ENCODE measurements at regions not wholly inside any gene's neighbourhood (a gene's known extent, or its start where the extent isn't known, plus 50 kb on each side); places are given as distances from the start of the nearest gene placed in this dataset.

DNA sequence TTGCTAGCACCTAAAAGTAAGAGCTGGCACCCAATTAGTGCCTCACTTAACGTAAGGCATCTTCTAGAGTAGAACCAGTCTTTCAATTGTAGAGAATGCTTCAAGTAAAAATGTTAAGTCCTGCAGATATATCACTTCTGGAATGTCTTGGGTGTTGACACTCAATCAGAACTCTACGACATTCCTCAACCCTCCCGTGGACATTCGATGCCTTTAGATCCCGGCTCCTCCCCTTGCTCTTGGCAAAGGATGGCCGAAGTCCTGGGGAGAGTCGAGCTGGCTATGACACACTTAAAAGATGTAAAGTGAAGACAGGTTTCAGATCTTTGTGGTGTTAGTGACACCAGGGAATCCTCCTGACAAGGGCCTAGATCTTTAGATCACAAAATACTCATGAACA lies 87.5 kb upstream of the ERCC6L2 start:
- TF ChIP-seq, protein P1, sequence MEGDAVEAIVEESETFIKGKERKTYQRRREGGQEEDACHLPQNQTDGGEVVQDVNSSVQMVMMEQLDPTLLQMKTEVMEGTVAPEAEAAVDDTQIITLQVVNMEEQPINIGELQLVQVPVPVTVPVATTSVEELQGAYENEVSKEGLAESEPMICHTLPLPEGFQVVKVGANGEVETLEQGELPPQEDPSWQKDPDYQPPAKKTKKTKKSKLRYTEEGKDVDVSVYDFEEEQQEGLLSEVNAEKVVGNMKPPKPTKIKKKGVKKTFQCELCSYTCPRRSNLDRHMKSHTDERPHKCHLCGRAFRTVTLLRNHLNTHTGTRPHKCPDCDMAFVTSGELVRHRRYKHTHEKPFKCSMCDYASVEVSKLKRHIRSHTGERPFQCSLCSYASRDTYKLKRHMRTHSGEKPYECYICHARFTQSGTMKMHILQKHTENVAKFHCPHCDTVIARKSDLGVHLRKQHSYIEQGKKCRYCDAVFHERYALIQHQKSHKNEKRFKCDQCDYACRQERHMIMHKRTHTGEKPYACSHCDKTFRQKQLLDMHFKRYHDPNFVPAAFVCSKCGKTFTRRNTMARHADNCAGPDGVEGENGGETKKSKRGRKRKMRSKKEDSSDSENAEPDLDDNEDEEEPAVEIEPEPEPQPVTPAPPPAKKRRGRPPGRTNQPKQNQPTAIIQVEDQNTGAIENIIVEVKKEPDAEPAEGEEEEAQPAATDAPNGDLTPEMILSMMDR (IDR thresholded peaks at IDR 0.05; ENCODE audit: insufficient read depth, low read length, poor library complexity, severe bottlenecking) = no peak
- no peak for TF ChIP-seq EZH2phosphoT487 (conservative IDR thresholded peaks at IDR 0.05; ENCODE audit: low read length)

Data from SU-DHL-6 (cell line).